ENCODE measurements at regions not wholly inside any gene's neighbourhood (a gene's known extent, or its start where the extent isn't known, plus 50 kb on each side); places are given as distances from the start of the nearest gene placed in this dataset.

- no peak for DNase-seq (ENCODE audit: low spot score)
Observed at GRCh38 chr9:129473523-129474244, 147.2 kb downstream of the C9orf50 start.

- DNase-seq (ENCODE audit: low spot score) = no peak
Observed at GRCh38 chr9:129472651-129473102, 148.2 kb downstream of the C9orf50 start.

GRCh38 chr9:129471201-129472019, 149.5 kb downstream of the C9orf50 start:
- no peak for DNase-seq (ENCODE audit: low spot score)

DNA sequence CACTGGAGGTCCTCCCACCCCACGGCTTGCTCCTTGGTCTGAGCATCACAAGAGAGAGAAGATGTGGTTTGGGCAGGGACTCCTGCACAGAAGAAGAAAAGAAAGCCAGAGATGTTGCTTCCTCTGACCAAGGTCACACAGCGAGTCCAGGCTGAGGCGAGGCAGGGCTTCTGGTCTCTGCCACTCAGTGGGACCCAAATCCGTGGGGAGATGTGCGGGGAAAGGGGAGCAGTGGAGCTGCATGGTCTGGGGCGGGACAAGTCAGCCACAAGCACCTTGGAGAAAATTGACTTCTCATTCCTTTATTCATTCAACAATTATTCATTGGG, 150.9 kb downstream of the C9orf50 start:
- DNase-seq (ENCODE audit: low spot score) = no peak

DNA sequence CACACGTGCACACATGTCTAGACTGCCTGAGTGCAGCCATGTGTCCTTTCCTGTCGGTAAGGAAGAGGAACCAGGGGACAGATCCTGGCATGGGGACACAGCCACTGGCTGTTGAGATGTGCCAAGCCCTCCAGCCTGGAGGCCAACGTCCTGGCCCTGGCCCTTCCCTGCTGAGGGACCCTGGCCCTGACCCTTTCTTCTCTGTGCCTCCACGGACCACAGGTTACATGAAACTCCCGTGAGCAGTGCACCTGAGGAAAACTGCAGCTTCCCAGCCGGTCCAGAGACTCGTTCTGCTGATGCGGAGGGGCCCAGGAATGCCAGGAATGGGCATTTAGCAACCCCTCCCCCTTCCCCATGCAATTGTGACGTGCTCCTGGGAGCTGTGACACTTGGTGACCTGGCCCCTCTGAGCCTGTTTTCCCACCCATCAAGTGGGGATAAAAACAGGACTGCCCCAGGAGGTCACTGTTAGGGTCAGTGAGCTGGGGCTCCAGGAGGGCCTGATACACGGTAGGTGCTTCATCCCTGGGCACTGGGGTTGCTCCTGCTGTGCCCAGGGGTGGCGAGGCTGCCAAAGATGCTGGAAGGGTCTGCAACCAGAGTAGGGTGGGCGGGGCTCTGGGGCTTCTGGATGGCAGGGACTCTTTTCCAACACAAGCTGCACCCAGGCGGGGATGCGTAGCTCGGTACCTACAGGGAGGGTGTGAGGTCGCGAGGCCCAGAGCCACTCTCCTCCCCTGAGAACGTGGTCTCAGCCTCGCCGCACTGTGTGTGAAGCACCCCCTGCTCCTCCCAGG, 151.5 kb downstream of the C9orf50 start:
- DNase-seq (ENCODE audit: low spot score) = no peak

DNA sequence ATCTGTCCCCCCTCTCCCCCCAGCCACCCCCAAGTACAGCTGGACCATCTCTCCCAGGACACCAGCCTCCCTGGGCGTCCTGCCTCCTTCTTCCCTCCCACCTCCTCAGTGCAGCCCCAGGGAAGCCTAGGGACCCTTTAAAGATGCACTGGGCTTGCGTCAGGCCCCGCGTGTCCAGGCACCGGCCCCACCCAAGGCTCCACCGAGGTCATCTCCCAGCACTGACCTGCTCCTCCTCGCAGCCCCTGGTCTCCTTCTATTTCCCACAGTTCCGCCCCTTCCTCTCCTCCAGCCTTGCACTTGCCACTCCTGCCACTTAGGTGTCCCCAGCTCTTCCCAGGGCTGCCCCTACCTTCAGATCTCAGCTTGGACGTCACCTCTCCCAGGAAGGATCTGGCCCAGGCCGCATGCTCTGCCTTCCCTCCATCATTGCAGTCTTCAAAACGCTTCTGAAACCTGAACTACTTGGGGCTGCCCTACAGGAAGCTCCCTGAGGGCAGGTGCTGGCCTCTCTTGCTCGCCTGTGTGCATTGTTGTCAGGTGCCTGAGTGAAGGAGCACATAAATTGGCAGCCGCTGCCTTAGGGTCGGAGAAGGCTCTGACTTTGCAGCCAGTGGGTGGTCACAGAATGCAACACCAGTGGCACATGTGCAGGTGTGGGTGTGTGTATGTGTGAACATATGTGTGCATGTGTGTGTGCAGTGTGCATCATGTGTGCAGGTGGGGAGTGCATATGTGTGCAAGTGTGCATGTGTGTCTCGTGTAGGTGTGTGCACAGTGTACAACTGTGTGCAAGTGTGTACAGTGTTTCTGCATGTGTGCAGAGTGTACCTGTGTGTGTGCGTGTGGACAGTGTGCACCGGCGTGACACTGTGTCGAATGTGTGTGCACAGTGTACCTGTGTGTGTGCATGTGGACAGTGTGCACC, 152.9 kb downstream of the C9orf50 start:
- DNase-seq (ENCODE audit: low spot score) = no peak

DNA sequence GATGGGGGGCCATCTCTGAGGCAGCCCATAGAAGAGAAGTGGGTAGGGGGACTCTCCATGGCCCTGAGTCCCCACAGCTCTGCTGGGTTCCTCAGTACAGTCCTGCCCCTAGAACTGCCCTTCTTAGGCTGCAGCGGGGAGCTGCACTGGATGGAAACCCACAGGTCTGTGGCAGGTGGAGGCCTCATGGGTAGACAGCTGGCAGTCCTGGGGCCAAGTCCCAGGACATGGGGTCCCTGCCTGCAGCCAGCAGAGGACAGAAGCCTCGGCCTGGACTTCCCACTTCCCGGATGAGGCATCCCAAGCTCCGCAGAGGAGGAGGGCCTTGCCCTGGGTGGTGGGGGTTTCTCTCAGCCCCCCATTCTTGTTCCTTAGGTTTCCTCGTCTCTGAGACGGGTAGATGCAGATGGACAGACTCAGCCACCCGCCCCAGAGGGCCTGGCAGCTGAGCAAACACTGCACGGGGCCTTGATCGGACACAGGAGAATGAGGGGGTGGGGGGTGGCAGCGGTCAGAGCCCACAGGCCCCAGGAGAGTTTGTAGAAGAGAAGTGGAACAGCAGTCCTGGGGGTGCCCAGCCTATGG, 153.8 kb downstream of the C9orf50 start:
- DNase-seq (ENCODE audit: low spot score) = no peak

- no peak for DNase-seq (ENCODE audit: low spot score)
Observed at GRCh38 chr9:129465834-129466535, 154.9 kb downstream of the C9orf50 start.

DNA sequence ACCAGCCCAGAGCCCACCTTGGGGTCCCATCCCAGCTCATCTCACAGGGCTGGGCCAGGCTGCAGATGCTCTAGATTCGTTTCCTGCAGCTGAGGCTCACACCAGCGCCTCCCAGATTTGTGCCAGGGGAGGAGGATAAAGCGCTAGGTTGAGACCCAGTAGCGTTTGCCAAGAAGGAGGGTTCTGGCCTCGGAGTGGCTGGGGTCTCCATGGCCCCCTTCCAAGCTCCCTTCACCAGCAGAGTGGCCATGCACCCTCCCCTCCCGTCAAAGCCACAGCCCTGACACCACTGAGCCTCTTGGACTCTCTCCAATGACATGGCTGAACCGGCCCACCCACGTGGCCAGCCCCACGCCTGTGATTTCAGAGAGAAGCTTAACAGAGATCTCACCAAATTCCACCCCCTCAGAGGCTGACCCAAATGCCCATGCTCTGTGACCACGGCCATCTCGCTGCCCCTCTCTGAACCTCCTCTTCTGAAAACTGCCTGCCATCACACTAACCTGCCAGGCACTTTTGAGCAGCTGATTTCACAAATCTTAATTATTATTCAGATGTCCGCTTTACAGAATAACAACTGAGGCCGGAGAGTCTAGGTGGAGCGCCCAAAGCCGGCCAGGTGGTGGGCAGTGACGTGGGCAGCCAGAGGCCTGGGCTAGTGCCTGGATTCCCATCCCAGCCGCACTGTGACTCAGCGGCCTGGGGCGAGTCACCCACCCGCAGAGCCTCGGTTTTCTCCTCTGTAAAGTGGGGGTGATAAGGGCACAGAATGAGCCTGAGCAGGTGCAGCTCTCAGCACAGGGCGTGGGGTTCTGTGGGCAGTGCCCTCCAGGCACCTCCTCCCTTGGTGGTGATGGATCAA, 155.7 kb downstream of the C9orf50 start:
- DNase-seq (ENCODE audit: low spot score) = no peak

GRCh38 chr9:129463994-129464393, 156.9 kb downstream of the C9orf50 start:
- DNase-seq (ENCODE audit: low spot score) = no peak

- no peak for DNase-seq (ENCODE audit: low spot score)
Observed at GRCh38 chr9:129463477-129463876, 157.4 kb downstream of the C9orf50 start.

GRCh38 chr9:129462360-129462759, 158.5 kb downstream of the C9orf50 start:
- DNase-seq (ENCODE audit: low spot score) = no peak

GRCh38 chr9:129460323-129461261, 160.3 kb downstream of the C9orf50 start:
- peak; percentile 99 for DNase-seq (ENCODE audit: low spot score)

DNA sequence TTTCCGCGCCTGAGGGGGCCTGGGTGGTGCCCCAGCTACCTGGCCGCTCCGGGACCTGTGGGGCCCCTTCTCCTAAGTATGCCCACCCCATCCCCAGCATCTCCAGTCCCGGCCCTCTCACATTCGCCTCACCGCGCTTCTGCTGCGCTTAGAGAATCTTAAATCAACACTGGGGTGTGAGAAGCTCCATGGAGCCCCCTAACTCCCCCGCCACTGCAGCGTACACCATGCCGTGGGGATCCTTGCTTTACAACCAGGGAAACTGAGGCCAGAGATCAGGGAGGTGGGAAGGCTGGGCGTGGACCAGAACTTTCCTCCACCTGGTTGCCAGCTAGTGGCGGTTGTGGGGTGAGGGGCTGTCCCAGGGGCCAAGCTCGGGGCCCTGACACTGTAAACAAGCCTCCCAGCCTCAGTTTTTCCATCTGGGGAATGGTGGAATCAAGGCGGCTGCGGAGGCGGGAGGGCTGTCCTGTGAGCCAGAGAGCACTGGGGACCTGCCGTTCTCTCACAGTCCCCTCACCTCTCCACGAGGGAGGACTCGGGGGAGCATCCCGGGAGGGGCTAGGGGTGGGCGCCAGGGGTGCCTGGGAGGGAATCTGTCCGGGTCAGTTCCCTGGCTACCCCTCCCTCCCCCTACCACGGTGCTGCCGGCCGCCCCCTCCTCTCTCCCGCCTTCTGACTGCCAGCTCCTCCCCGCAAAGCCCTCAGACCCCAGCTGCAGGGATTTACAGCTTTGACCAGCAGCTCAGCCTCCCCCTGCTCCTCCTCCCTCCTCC, 161.2 kb downstream of the C9orf50 start:
- DNase-seq (ENCODE audit: low spot score) = peak; percentile 67

DNA sequence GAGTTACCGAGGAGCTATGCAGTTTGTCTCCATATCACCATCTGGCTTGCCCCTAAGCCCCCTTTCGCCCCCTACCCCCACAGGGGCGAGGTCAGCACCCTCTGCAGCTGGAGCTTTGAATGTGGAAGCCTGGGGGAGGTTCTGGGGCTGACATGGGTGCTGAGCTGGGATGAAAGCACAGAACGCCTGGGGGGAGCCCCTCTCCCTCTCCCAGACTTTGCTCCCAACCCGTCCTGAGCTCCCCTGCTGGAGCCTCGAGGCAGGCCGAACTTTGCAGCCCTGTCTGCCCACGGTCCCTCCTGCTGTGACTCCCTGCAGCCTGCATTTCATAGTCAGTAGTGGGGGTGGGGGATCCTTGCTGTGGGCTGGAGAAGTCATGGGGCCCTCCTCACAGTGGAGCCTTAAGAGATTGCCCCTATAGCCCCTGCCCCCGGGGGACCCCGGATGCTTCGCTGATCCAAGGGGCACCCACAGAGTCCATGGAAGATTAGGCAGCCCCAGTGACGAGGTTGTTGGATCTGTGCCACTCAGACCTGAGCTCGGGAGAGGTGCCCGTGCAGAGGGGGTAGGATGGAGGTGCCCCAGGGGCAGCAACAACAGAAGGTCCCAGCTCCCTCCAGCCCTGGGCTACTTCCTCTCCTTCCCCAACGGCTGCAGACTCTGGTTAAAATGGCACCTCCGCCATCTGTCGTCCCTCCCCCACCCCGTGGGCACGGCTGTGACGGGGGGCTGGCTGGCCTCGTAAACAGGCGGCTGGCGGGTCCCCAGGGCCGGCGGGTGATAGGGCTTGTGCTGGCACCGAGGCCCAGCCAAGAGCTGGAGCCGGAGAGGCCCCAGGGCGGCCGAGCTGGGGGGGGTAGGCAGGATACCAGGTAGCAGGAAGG, 162.0 kb downstream of the C9orf50 start:
- DNase-seq (ENCODE audit: low spot score) = no peak

GRCh38 chr9:129458155-129458661, 162.7 kb downstream of the C9orf50 start:
- no peak for DNase-seq (ENCODE audit: low spot score)
